ENCODE measurements at regions not wholly inside any gene's neighbourhood (a gene's known extent, or its start where the extent isn't known, plus 50 kb on each side); places are given as distances from the start of the nearest gene placed in this dataset.
A peak's percentile ranks its signal among the peaks of the same experiment; 100 is the strongest.

- intact Hi-C loops (cut with DNase I): no loop called here
- DNase-seq: no peak
These were observed 109.2 kb upstream of the WSCD2 start for GRCh38 chr12:108019862-108020261.

- intact Hi-C loops (cut with DNase I): no loop called here
- DNase-seq: no peak
These were observed 107.9 kb upstream of the WSCD2 start for GRCh38 chr12:108021141-108021540.

GRCh38 chr12:108021949-108022522 is 107.1 kb upstream of the WSCD2 start:
- no peak for DNase-seq
- intact Hi-C loops (cut with DNase I): no loop called here

- intact Hi-C loops (cut with DNase I): no loop called here
- DNase-seq: no peak
These were observed 99.8 kb upstream of the WSCD2 start for GRCh38 chr12:108029051-108029835.

GRCh38 chr12:108033090-108033489 is 96.0 kb upstream of the WSCD2 start:
- no peak for DNase-seq
- intact Hi-C loops (cut with DNase I): no loop called here

- intact Hi-C loops (cut with DNase I): no loop called here
- no peak for DNase-seq
These were observed 93.7 kb upstream of the WSCD2 start for GRCh38 chr12:108035372-108035771.

GRCh38 chr12:108037960-108038359 is 91.1 kb upstream of the WSCD2 start:
- DNase-seq: no peak
- intact Hi-C loops (cut with DNase I): no loop called here

- intact Hi-C loops (cut with DNase I): no loop called here
- no peak for DNase-seq
These were observed 89.3 kb upstream of the WSCD2 start for GRCh38 chr12:108039794-108040193.

GRCh38 chr12:108040947-108041346 is 88.1 kb upstream of the WSCD2 start:
- DNase-seq: no peak
- intact Hi-C loops (cut with DNase I): no loop called here

GRCh38 chr12:108043286-108043685 is 85.8 kb upstream of the WSCD2 start:
- no peak for DNase-seq
- intact Hi-C loops (cut with DNase I): no loop called here

GRCh38 chr12:108043750-108044533 is 85.1 kb upstream of the WSCD2 start:
- no peak for DNase-seq
- intact Hi-C loops (cut with DNase I): no loop called here

GRCh38 chr12:108046135-108046534 is 83.0 kb upstream of the WSCD2 start:
- intact Hi-C loops (cut with DNase I): no loop called here
- DNase-seq: no peak

- intact Hi-C loops (cut with DNase I): no loop called here
- peak in 1 of 10 donors; percentile 66 for DNase-seq
These were observed 82.4 kb upstream of the WSCD2 start for GRCh38 chr12:108046650-108047049.

- intact Hi-C loops (cut with DNase I): no loop called here
- DNase-seq: no peak
These were observed 82.0 kb upstream of the WSCD2 start for GRCh38 chr12:108047071-108047550.

- intact Hi-C loops (cut with DNase I): no loop called here
- peak in 6 of 10 donors; percentile 20 to 89 (median 48) for DNase-seq
These were observed 80.4 kb upstream of the WSCD2 start for GRCh38 chr12:108048686-108049085.

- intact Hi-C loops (cut with DNase I): no loop called here
- no peak for DNase-seq
These were observed 78.4 kb upstream of the WSCD2 start for GRCh38 chr12:108050696-108051095.

GRCh38 chr12:108052260-108052659 is 76.8 kb upstream of the WSCD2 start:
- intact Hi-C loops (cut with DNase I): no loop called here

GRCh38 chr12:108053512-108053911 is 75.6 kb upstream of the WSCD2 start:
- DNase-seq: no peak
- intact Hi-C loops (cut with DNase I): no loop called here

More at GRCh38 chr12:108052260-108052659, 76.8 kb upstream of the WSCD2 start:
- no peak for DNase-seq

- intact Hi-C loops (cut with DNase I): no loop called here
- no peak for DNase-seq
These were observed 74.6 kb upstream of the WSCD2 start for GRCh38 chr12:108054496-108054895.

- DNase-seq: peak in 1 of 10 donors; percentile 85
- intact Hi-C loops (cut with DNase I): no loop called here
These were observed 73.9 kb upstream of the WSCD2 start for GRCh38 chr12:108055141-108055540.

GRCh38 chr12:108060067-108060466 is 69.0 kb upstream of the WSCD2 start:
- intact Hi-C loops (cut with DNase I): no loop called here
- DNase-seq: no peak

All from posterior cingulate gyrus (tissue), 11 donors.